Hepatocyte (in vitro differentiated cells): ENCODE measurements at regions not wholly inside any gene's neighbourhood (a gene's known extent, or its start where the extent isn't known, plus 50 kb on each side); places are given as distances from the start of the nearest gene placed in this dataset.

ENCODE experiments used
- EZH2phosphoT487 ChIP-seq: fragments of 200-600 bp; sonication (generic); IDR thresholded peaks from one replicate; pipeline ENCODE4 v1.6.1; 2018; ENCODE audit warnings: antibody characterized with exemption, mild to moderate bottlenecking, low read depth, moderate library complexity; ENCODE audit not compliant: unreplicated experiment, severe bottlenecking
- TF ChIP-seq, protein P1 (sequence below): fragments of 200-600 bp; sonication (generic); IDR thresholded peaks from 2 replicates; pipeline ENCODE4 v1.5.1; 2016; ENCODE audit warnings: antibody characterized with exemption, mild to moderate bottlenecking; ENCODE audit not compliant: poor library complexity

DNA sequence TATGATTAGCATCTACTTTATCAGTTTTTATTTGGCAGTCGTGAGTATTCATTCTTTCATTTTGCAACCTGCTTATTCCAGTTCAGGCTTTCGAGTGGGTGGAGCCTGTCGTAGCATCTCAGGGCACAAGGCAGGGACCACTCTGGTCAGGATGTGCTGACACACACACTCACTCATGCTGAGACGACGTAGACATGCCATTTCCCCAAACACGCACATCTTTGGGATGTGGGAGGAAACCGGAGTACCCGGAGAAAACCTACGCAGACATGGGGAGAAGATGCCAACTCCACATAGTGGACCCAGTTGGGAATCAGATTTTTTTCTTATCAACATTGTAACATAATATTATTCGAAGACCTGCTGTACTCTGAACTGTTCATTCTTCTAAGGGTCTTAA is 756.5 kb upstream of the RBFOX1 start:
- TF ChIP-seq, protein P1, sequence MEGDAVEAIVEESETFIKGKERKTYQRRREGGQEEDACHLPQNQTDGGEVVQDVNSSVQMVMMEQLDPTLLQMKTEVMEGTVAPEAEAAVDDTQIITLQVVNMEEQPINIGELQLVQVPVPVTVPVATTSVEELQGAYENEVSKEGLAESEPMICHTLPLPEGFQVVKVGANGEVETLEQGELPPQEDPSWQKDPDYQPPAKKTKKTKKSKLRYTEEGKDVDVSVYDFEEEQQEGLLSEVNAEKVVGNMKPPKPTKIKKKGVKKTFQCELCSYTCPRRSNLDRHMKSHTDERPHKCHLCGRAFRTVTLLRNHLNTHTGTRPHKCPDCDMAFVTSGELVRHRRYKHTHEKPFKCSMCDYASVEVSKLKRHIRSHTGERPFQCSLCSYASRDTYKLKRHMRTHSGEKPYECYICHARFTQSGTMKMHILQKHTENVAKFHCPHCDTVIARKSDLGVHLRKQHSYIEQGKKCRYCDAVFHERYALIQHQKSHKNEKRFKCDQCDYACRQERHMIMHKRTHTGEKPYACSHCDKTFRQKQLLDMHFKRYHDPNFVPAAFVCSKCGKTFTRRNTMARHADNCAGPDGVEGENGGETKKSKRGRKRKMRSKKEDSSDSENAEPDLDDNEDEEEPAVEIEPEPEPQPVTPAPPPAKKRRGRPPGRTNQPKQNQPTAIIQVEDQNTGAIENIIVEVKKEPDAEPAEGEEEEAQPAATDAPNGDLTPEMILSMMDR, result no peak
- TF ChIP-seq EZH2phosphoT487, result no peak
